ENCODE measurements at regions not wholly inside any gene's neighbourhood (a gene's known extent, or its start where the extent isn't known, plus 50 kb on each side); places are given as distances from the start of the nearest gene placed in this dataset.

- TF ChIP-seq CTCF (IDR thresholded peaks at IDR 0.05) (no peak), POLR2A (IDR thresholded peaks at IDR 0.05) (no peak), POLR2AphosphoS5 (IDR thresholded peaks at IDR 0.05) (no peak)
Observed at GRCh38 chr4:147421456-147421855, 59.4 kb upstream of the EDNRA start.

Measured in prostate gland (tissue), 2 donors.